ENCODE measurements at regions not wholly inside any gene's neighbourhood (a gene's known extent, or its start where the extent isn't known, plus 50 kb on each side); places are given as distances from the start of the nearest gene placed in this dataset.

DNA sequence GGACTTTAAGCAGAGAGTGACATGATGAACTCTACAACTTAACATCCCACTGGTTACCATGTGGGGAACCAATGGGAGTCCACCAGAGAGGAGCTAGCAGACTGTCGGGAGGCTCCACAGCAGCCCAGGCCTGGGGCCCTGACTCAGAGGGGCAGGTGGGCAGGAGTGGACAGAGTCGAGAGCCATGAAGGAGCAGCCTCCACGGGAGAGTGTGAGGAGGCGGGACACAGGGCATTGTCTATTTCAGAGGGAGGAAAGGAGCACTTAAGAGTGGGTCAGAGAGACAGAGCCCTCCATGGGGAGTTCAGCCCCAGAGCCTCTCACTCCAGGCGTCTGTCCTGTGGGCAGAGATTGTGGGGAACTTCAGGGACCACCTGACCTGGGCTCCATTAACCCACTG, 118.7 kb downstream of the CYP26B1 start:
- H3K9me3 ChIP-seq (ENCODE audit: low read depth, low read length, poor library complexity, severe bottlenecking), result no peaks in the 10 kb centered on the region
- TF ChIP-seq, protein P1, sequence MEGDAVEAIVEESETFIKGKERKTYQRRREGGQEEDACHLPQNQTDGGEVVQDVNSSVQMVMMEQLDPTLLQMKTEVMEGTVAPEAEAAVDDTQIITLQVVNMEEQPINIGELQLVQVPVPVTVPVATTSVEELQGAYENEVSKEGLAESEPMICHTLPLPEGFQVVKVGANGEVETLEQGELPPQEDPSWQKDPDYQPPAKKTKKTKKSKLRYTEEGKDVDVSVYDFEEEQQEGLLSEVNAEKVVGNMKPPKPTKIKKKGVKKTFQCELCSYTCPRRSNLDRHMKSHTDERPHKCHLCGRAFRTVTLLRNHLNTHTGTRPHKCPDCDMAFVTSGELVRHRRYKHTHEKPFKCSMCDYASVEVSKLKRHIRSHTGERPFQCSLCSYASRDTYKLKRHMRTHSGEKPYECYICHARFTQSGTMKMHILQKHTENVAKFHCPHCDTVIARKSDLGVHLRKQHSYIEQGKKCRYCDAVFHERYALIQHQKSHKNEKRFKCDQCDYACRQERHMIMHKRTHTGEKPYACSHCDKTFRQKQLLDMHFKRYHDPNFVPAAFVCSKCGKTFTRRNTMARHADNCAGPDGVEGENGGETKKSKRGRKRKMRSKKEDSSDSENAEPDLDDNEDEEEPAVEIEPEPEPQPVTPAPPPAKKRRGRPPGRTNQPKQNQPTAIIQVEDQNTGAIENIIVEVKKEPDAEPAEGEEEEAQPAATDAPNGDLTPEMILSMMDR (conservative IDR thresholded peaks at IDR 0.05; ENCODE audit: low read depth, low read length), result no peak
- TF ChIP-seq EZH2 (IDR thresholded peaks at IDR 0.05; ENCODE audit: borderline replicate concordance, low read depth, low read length, poor library complexity, severe bottlenecking), result no peak
- H3K27ac ChIP-seq (ENCODE audit: low read depth, low read length, poor library complexity, severe bottlenecking), result no peak overlapping the region
- no peak for DNase-seq (ENCODE audit: low spot score)
- H3K36me3 ChIP-seq (ENCODE audit: insufficient read depth, low read length, poor library complexity, severe bottlenecking), result no peaks in the 10 kb centered on the region
- no TSS peak for BruUV-seq (replicated peaks)
- H3K4me1 ChIP-seq (ENCODE audit: insufficient read depth, low read length, poor library complexity, severe bottlenecking), result peaks cover 4% of the 10 kb centered on the region
- no peaks in the 10 kb centered on the region for H3K27me3 ChIP-seq (replicated peaks; ENCODE audit: insufficient read depth, low read depth, low read length, poor library complexity)
- no peak overlapping the region for H3K4me3 ChIP-seq (ENCODE audit: low read depth, low read length, poor library complexity, severe bottlenecking)
- ChIA-PET CTCF (no interaction called here), POLR2A (ENCODE audit: low non-redundant PET) (no interaction called here)
- intact Hi-C loops (cut with micrococcal nuclease; ENCODE audit: unreplicated experiment), result no loop called here

DNA sequence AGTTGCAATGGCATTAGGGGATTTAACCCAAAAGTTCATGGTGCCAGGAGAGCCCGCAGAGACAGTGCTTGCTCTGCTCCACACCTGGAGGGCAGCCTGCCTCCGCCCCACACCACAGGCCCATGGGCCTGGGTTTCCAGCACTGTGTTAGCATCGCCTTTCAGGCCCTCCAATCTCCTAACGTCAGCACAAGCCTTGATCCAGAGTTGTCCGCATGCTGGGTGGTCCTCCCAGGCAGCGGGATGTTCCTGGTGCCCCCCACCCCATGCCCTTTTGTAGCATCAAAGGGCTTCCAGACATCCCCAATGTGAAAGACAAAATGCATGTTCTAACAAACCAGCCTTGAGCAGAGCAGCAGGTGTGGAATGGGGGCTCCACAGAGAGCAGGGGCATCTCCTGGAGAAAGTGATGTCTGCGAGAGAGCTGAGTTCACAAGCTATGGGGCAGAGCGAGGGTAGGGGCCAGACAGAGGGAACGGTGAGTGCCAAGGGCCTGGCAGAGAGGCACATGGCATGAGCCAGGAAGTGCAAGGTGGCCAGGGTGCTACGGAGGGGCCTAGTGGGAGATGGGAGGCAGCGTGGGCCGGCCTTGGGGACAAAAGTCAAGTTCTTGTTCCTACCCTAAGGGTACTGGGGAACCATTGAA, 119.2 kb downstream of the CYP26B1 start:
- H3K36me3 ChIP-seq (ENCODE audit: insufficient read depth, low read length, poor library complexity, severe bottlenecking), result no peaks in the 10 kb centered on the region
- no peaks in the 10 kb centered on the region for H3K27me3 ChIP-seq (replicated peaks; ENCODE audit: insufficient read depth, low read depth, low read length, poor library complexity)
- ChIA-PET POLR2A (ENCODE audit: low non-redundant PET) (no interaction called here), CTCF (no interaction called here)
- BruUV-seq (replicated peaks), result no TSS peak
- peaks cover 4% of the 10 kb centered on the region for H3K4me1 ChIP-seq (ENCODE audit: insufficient read depth, low read length, poor library complexity, severe bottlenecking)
- no peak overlapping the region for H3K4me3 ChIP-seq (ENCODE audit: low read depth, low read length, poor library complexity, severe bottlenecking)
- no peak for TF ChIP-seq EZH2 (IDR thresholded peaks at IDR 0.05; ENCODE audit: borderline replicate concordance, low read depth, low read length, poor library complexity, severe bottlenecking)
- TF ChIP-seq, protein P1 (conservative IDR thresholded peaks at IDR 0.05; ENCODE audit: low read depth, low read length), result no peak
- H3K9me3 ChIP-seq (ENCODE audit: low read depth, low read length, poor library complexity, severe bottlenecking), result no peaks in the 10 kb centered on the region
- intact Hi-C loops (cut with micrococcal nuclease; ENCODE audit: unreplicated experiment), result no loop called here
- H3K27ac ChIP-seq (ENCODE audit: low read depth, low read length, poor library complexity, severe bottlenecking), result no peak overlapping the region
- DNase-seq (ENCODE audit: low spot score), result no peak

DNA sequence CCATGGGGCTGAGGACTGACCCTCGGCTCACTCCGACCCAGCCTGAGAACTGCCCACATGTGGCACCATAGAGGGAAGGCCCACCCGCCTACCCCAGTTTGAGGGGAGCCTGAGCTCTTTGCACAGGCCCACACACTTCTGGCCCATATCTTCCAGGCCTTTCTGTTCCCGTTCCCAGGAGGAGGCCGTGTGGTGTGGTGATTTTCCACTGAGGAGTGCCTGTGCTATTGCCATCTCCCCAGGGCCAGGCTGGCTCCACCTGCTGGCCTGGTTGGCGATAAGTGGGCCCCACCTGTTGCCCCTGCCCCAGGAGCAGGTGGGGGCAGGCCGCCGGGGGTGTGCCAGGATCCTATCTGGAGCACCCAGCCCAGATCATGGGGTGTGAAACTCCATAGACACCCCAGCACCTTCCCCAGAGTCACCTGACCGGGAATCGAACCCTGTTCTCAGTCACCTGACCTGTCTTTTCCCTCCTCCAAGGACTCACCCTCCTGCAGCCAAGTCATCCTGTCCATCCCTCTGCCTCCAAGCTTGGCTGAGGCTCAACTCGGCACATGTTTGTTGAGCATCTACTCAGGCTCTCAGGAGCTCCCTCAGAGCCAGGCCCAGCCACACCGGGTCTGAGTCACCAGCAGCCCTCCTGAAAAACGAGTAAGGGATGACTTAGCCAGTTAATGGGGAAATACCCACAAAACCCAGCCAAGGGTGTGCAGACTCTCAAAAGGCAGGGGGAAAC, 120.1 kb downstream of the CYP26B1 start:
- CTCF ChIA-PET, result no interaction called here

More for the DNA sequence above, 120.1 kb downstream of the CYP26B1 start:
- intact Hi-C loops (cut with micrococcal nuclease; ENCODE audit: unreplicated experiment), result no loop called here
- H3K9me3 ChIP-seq (ENCODE audit: low read depth, low read length, poor library complexity, severe bottlenecking), result no peaks in the 10 kb centered on the region
- no peaks in the 10 kb centered on the region for H3K27me3 ChIP-seq (replicated peaks; ENCODE audit: insufficient read depth, low read depth, low read length, poor library complexity)
- no peak overlapping the region for H3K27ac ChIP-seq (ENCODE audit: low read depth, low read length, poor library complexity, severe bottlenecking)
- DNase-seq (ENCODE audit: low spot score), result no peak
- POLR2A ChIA-PET (ENCODE audit: low non-redundant PET), result no interaction called here
- H3K36me3 ChIP-seq (ENCODE audit: insufficient read depth, low read length, poor library complexity, severe bottlenecking), result no peaks in the 10 kb centered on the region
- TF ChIP-seq, protein P1 (conservative IDR thresholded peaks at IDR 0.05; ENCODE audit: low read depth, low read length), result no peak
- TF ChIP-seq EZH2 (IDR thresholded peaks at IDR 0.05; ENCODE audit: borderline replicate concordance, low read depth, low read length, poor library complexity, severe bottlenecking), result no peak
- no TSS peak for BruUV-seq (replicated peaks)
- H3K4me1 ChIP-seq (ENCODE audit: insufficient read depth, low read length, poor library complexity, severe bottlenecking), result peaks cover 4% of the 10 kb centered on the region
- H3K4me3 ChIP-seq (ENCODE audit: low read depth, low read length, poor library complexity, severe bottlenecking), result no peak overlapping the region

Data from A673 (cell line).